Esophagus muscularis mucosa (tissue), 4 donors: ENCODE measurements at regions not wholly inside any gene's neighbourhood (a gene's known extent, or its start where the extent isn't known, plus 50 kb on each side); places are given as distances from the start of the nearest gene placed in this dataset.

Experiments
- DNase-seq: peaks from one replicate; pipeline ENCODE4 v3.0.0-alpha.2; 2017; ENCODE audit errors: extremely low spot score
- H3K27ac ChIP-seq, 4 donors: fragments of 200-600 bp; sonication (generic); replicated peaks in 1 of 4; 1 replicate in 3 of 4; 2 replicates in 1 of 4; pipeline ENCODE4 v1.5.1; 2016 to 2019; ENCODE audit warnings: mild to moderate bottlenecking in 1 of 4
- H3K27me3 ChIP-seq, 4 donors: fragments of 200-600 bp; sonication (generic); one replicate each; pipeline versions ENCODE4 v1.5.1 to v1.6.0; 2016 to 2019
- H3K36me3 ChIP-seq, 4 donors: fragments of 200-600 bp; sonication (generic); one replicate each; pipeline ENCODE4 v1.5.1; 2016 to 2019
- H3K4me1 ChIP-seq, 4 donors: fragments of 200-600 bp; sonication (generic); one replicate each; pipeline ENCODE4 v1.5.1; 2016 to 2019
- H3K4me3 ChIP-seq, 4 donors: fragments of 200-600 bp; sonication (generic); 1 replicate in 2 of 4; 2 replicates in 2 of 4; pipeline ENCODE4 v1.5.1; 2016 to 2019; ENCODE audit warnings: mild to moderate bottlenecking in 4 of 4, moderate library complexity in 1 of 4
- H3K9me3 ChIP-seq, 4 donors: fragments of 200-600 bp; sonication (generic); 1 replicate in 3 of 4; 2 replicates in 1 of 4; pipeline ENCODE4 v1.5.1; 2016 to 2019
- EP300 ChIP-seq: sonication (generic); formaldehyde crosslinking; IDR thresholded peaks from one replicate; pipeline ENCODE4 v1.6.1; 2017; ENCODE audit warnings: antibody characterized with exemption
- POLR2A ChIP-seq: fragments of 450-650 bp; IDR thresholded peaks from one replicate; pipeline ENCODE4 v1.6.1; 2017; ENCODE audit warnings: antibody characterized with exemption, moderate library complexity, mild to moderate bottlenecking, low read depth
- POLR2AphosphoS5 ChIP-seq, 2 donors: sonication (generic); formaldehyde crosslinking; IDR thresholded peaks; one replicate each; pipeline ENCODE4 v1.6.1; 2017; ENCODE audit warnings: antibody characterized with exemption in 2 of 2
- WGBS: methylation state at CpG from one replicate; pipeline ENCODE4 v1.1.5; 2018; 5-methylcytosine and 5-hydroxymethylcytosine counted together
- intact Hi-C: fragments of 100-400 bp; cut with DNase I; formaldehyde crosslinking; loops from one replicate; pipeline ENCODE4 v1.15.1; 2023
- TF ChIP-seq, protein P1 (sequence below), 3 experiments: fragments of 200-600 bp in 2 of 3; fragments of 450-650 bp in 1 of 3; sonication (generic) in 2 of 3; IDR thresholded peaks; one replicate each; pipeline ENCODE4 v1.5.1; 2017 to 2019; ENCODE audit warnings: antibody characterized with exemption in 3 of 3, mild to moderate bottlenecking in 2 of 3, moderate library complexity in 1 of 3

GRCh38 chr7:157488966-157489365 lies 152.2 kb downstream of the DNAJB6 start:
- H3K4me3 ChIP-seq: no peak overlapping the region
- TF ChIP-seq, protein P1, sequence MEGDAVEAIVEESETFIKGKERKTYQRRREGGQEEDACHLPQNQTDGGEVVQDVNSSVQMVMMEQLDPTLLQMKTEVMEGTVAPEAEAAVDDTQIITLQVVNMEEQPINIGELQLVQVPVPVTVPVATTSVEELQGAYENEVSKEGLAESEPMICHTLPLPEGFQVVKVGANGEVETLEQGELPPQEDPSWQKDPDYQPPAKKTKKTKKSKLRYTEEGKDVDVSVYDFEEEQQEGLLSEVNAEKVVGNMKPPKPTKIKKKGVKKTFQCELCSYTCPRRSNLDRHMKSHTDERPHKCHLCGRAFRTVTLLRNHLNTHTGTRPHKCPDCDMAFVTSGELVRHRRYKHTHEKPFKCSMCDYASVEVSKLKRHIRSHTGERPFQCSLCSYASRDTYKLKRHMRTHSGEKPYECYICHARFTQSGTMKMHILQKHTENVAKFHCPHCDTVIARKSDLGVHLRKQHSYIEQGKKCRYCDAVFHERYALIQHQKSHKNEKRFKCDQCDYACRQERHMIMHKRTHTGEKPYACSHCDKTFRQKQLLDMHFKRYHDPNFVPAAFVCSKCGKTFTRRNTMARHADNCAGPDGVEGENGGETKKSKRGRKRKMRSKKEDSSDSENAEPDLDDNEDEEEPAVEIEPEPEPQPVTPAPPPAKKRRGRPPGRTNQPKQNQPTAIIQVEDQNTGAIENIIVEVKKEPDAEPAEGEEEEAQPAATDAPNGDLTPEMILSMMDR (IDR thresholded peaks at IDR 0.05): no peak
- no peak for TF ChIP-seq POLR2AphosphoS5 (IDR thresholded peaks at IDR 0.05)
- TF ChIP-seq EP300: no peak
- no peak for TF ChIP-seq POLR2A
- 92% methylated on average over 10 of the region's 10 CpGs for WGBS
- no peak overlapping the region for H3K27ac ChIP-seq
- H3K27me3 ChIP-seq: peaks cover 0 to 23% (median 0%) of the 10 kb centered on the region in 4 donors
- no peaks in the 10 kb centered on the region for H3K4me1 ChIP-seq
- H3K36me3 ChIP-seq: no peaks in the 10 kb centered on the region
- intact Hi-C loops: no loop called here
- no peak for DNase-seq
- H3K9me3 ChIP-seq: peaks cover 0 to 14% (median 0%) of the 10 kb centered on the region in 4 donors
